GM23248 (cell line): ENCODE measurements at regions not wholly inside any gene's neighbourhood (a gene's known extent, or its start where the extent isn't known, plus 50 kb on each side); places are given as distances from the start of the nearest gene placed in this dataset.

Experiments used
- EZH2 ChIP-seq: fragments of 200-600 bp; sonication (generic); IDR thresholded peaks from 2 replicates; pipeline ENCODE4 v1.6.1; 2018; ENCODE audit warnings: antibody characterized with exemption, mild to moderate bottlenecking; ENCODE audit not compliant: insufficient read depth, poor library complexity, severe bottlenecking
- EZH2phosphoT487 ChIP-seq: fragments of 200-600 bp; sonication (generic); IDR thresholded peaks from 2 replicates; pipeline ENCODE4 v1.6.1; 2018; ENCODE audit warnings: antibody characterized with exemption, moderate library complexity, mild to moderate bottlenecking, low read depth; ENCODE audit not compliant: insufficient read depth

DNA sequence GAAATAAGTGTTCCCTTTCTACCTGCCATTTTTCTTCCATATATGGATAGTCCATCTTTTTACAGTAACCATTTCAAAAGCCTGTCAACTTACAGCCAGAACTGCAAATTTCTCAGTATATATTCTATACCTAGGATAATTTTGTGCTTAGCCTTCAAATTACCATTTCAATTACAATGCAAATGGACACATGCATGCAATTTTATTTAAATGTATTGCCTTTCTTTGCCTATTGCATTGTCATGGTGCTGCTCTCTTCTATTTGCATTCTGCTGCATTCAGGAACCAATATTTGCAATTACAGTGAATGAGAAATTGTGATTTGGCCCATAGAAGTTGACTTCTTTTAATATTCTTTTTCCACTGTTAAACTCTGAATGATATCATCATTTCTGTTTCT is 1753.4 kb upstream of the TENM3 start:
- TF ChIP-seq EZH2 (no peak), EZH2phosphoT487 (no peak)
